ENCODE measurements at regions not wholly inside any gene's neighbourhood (a gene's known extent, or its start where the extent isn't known, plus 50 kb on each side); places are given as distances from the start of the nearest gene placed in this dataset.

- TF ChIP-seq CTCF (conservative IDR thresholded peaks at IDR 0.05; ENCODE audit: low read depth, low read length): no peak
- no peak for TF ChIP-seq EZH2 (IDR thresholded peaks at IDR 0.05; ENCODE audit: borderline replicate concordance, low read depth, low read length, poor library complexity, severe bottlenecking)
Measured at GRCh38 chrX:69374569-69374968, 129.6 kb upstream of the NALF2 start.

Data from A673 (cell line).